SK-MEL-5 (cell line): ENCODE measurements at regions not wholly inside any gene's neighbourhood (a gene's known extent, or its start where the extent isn't known, plus 50 kb on each side); places are given as distances from the start of the nearest gene placed in this dataset.
"Not testable (repeated sequence)": the region's sequence is repeated elsewhere in the genome, so short reads cannot be mapped to it uniquely, and the experiment has no call there.

Experiments
- DNase-seq: peaks from one replicate; pipeline ENCODE4 v3.0.0-alpha.2; 2016; ENCODE audit warnings: low read depth, low spot score
- in situ Hi-C: cut with HindIII; loops from 2 replicates; pipeline ENCODE4 v1.10.0; 2016; ENCODE audit warnings: low sequenced_read_pairs, high pct_unique_total_duplicates, low pct_unique_long_range_greater_than_20kb

DNA sequence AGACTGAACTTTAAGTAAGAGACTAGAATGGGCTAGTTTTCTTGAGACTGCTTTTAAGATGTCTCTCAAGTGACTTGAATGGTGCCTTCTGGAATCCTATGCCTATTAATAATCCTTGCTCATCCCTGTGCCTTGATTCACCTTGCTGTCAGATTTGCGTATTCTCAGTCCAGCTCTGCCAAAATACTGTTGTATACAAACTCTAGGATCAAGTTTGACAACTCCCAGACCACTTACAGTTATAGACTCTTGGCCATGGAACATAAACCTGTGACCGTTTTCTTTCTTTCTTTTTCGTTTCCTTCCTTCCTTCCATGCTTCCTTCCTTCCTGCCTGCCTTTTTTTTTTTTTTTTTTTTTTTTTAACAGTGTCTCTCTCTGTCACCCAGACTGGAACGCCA is 2390.9 kb upstream of the RAG2 start:
- in situ Hi-C loops: no loop called here
- no peak for DNase-seq

GRCh38 chr11:38972220-38972619 is 2374.2 kb upstream of the RAG2 start:
- no peak for DNase-seq
- in situ Hi-C loops: no loop called here

DNA sequence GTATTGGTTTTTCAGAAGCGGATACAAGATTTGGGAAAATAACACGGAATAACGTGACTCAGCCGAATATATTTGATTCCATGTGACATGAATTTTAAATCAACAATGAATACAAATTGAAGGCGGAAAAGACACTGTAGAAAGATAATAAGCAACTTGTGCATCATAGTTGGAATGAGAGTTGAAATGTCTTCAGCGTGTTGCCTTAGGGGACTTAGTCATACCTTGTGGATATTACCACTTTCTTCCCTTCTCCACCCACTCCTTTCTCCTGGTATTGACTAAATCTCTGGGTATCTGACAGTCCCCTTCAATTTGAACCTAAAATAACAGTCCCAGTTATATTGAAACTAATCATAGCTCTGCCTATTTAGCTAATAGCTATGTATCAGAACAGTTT is 2373.1 kb upstream of the RAG2 start:
- DNase-seq: peak; percentile 68
- in situ Hi-C loops: no loop called here

- in situ Hi-C loops: no loop called here
These were observed 2370.9 kb upstream of the RAG2 start for GRCh38 chr11:38968951-38969350.

DNA sequence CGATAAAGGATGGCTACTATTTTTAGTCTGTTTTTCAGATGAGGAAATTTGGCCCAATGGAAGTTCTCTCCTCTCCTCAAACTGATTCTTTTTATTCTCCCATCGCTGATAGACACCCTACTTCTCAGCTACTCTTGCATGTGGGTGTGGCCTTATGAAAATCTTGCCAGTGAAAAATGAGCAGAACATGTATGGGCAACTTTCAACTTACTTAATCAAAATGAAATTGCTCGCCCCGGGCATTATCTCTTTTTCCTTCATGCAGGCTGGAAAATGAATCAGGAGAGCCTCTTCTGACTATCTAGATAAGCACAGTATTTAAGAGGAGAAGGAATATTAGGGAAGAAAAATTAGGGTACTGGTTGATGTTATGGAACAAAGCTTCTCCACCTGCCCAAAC is 2354.7 kb upstream of the RAG2 start:
- in situ Hi-C loops: no loop called here
- DNase-seq: no peak

More at GRCh38 chr11:38968951-38969350, 2370.9 kb upstream of the RAG2 start:
- DNase-seq: no peak

DNA sequence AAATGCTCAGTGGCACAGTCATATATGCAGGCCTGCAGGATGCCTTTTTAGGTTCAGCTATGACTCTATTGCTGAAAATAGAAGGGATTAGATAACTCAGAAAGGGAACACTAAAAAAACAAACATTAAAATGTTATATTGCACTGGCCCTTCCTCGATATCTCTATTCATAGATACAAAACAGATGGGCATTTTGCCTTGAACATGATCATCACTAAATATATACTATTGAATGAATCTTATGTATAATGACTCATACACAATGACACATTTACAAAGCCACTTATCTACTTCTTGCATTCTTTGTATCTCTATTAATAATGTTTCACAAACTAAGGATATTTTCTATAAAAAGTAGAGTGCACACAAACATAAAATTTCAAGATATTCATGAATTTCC is 2352.8 kb upstream of the RAG2 start:
- no peak for DNase-seq

DNA sequence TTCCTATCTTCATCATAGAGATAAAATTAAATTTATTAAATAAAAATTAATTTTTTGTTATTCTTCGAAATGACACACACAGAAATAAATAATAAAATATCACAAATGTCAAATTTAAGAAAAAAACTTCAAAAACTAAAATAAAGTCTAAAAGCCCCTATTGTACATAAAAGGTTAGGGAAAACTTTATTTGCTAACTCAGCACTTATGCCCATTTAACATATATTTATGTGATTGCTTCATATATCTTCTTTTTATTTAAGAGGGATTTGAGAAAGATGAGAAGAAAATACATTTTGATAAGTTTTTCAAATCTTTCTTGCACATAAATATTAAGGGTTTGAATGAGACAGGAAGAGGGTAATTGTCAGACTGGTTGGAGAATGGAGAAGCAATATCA is 2350.4 kb upstream of the RAG2 start:
- DNase-seq: no peak
- in situ Hi-C loops: no loop called here

More for the DNA sequence above, 2352.8 kb upstream of the RAG2 start:
- in situ Hi-C loops: no loop called here

- no peak for DNase-seq
- in situ Hi-C loops: no loop called here
These were observed 2339.7 kb upstream of the RAG2 start for GRCh38 chr11:38937709-38938108.

DNA sequence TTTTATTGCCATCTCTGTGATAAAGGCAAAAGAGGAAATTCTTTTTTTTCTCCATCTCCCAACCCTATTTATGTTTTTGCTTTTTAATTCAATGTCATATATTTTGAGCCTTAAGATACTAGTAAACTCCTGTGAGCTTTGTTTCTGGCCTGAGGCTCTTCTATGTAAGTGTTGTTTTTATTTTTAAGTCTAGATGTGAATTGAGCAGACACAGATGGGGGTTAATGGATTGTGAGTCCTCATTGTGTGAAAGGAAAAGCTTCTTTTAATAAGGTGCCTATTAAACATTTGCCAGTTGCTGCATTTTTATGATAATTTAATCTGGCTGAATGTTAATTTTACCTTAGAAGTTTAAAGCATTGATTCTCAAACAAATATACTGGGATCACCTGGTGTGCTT is 2337.9 kb upstream of the RAG2 start:
- in situ Hi-C loops: no loop called here
- no peak for DNase-seq

DNA sequence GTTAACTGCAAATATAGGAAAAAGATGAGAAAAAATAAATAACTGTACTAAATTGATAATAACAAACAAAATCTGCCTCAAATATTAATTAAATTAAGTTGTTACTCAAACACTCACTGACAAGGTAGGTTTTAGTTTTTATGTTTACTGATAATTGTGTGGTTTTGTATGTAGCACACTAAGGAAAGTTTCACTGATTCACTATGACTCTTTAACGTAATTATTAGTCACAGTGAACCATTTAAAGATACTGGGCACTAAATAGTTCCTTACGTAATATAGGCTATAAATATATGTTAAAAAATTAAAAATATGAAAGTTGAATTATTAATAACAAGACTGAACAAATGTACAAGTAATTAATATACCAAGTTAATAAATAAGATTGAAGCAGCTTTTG is 2330.0 kb upstream of the RAG2 start:
- in situ Hi-C loops: no loop called here
- no peak for DNase-seq

DNA sequence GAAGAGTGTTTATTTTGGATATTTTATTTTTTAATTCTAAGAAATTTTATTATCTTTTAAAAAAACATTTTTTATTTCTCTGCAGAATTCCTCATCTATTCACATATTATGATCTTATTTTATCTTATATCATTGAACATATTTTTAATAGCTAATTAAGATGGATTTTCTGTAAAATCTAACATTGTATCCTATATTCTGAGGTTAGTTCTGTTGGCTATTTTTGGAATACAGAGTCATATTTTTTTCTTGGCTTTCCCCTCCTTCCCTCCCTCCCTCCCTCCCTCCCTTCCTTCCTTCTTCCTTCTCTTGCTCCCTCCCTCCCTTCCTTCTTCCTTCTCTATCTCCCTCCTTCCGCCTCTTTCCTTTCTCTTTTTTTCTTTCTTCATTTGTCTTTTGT is 2326.6 kb upstream of the RAG2 start:
- in situ Hi-C loops: no loop called here
- DNase-seq: no peak

- peak; percentile 4 for DNase-seq
- in situ Hi-C loops: no loop called here
These were observed 2302.2 kb upstream of the RAG2 start for GRCh38 chr11:38900211-38900610.

- in situ Hi-C loops, DNase-seq: not testable (repeated sequence)
These were observed 2296.2 kb upstream of the RAG2 start for GRCh38 chr11:38894201-38894600.

GRCh38 chr11:38884145-38884865 is 2286.3 kb upstream of the RAG2 start:
- in situ Hi-C loops: no loop called here
- no peak for DNase-seq

GRCh38 chr11:38867338-38867737 is 2269.3 kb upstream of the RAG2 start:
- DNase-seq: no peak
- in situ Hi-C loops: no loop called here

GRCh38 chr11:38865922-38866321 is 2267.9 kb upstream of the RAG2 start:
- DNase-seq: no peak
- in situ Hi-C loops: no loop called here

DNA sequence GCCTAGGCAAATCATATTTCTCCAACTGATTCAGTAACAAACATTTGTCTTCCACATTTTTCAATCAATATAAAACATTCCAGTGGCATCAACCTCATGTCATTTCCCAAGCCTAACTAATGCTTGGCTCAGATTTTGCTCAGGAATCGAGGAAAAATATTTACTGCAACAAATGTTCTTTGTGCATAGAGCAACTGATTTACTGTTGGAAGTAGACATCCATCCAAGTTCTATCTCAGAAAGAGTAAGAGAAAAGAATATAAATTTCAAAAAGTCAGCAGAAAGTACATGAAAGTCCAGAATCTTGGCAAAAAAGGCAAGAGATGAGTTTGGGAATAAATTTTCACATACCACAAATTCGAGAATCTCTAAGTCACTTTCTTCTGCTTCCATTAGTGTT is 2245.0 kb upstream of the RAG2 start:
- in situ Hi-C loops: no loop called here
- no peak for DNase-seq

- DNase-seq: no peak
- in situ Hi-C loops: no loop called here
These were observed 2241.0 kb upstream of the RAG2 start for GRCh38 chr11:38839071-38839470.

GRCh38 chr11:38835966-38836365 is 2237.9 kb upstream of the RAG2 start:
- DNase-seq: peak; percentile 65
- in situ Hi-C loops: no loop called here

DNA sequence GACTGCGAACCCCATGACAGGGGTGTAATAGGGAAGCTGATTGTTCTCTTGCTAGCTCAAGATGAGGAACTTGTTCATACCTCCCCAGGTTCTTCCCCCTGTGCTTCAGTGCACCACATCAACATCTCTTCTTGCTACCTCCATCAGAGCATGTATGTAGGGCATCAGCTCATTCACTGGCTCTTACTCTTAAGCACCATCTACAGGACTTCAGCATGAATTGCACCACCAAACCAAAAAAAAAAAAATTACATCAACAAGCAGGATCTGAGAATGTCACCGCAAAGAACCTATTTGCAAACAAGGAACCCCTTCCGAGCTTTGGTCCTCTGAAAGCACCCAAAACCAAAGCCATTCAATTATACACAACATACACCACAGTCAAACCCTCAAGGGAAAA is 2226.5 kb upstream of the RAG2 start:
- in situ Hi-C loops: no loop called here
- peak; percentile 60 for DNase-seq
